Hematopoietic multipotent progenitor cell (in vitro differentiated cells): ENCODE measurements at regions not wholly inside any gene's neighbourhood (a gene's known extent, or its start where the extent isn't known, plus 50 kb on each side); places are given as distances from the start of the nearest gene placed in this dataset.
A peak's percentile ranks its signal among the peaks of the same experiment; 100 is the strongest.
"Not testable (repeated sequence)": the region's sequence is repeated elsewhere in the genome, so short reads cannot be mapped to it uniquely, and the experiment has no call there.

ENCODE experiments used
- DNase-seq, 3 donors: peaks; one replicate each; pipeline ENCODE4 v3.0.0-alpha.2; 2011 to 2015; ENCODE audit warnings: low read depth in 2 of 3, low spot score in 2 of 3

GRCh38 chr12:39699079-39699478 lies 79.5 kb upstream of the ABCD2 start:
- DNase-seq: not testable (repeated sequence)

DNA sequence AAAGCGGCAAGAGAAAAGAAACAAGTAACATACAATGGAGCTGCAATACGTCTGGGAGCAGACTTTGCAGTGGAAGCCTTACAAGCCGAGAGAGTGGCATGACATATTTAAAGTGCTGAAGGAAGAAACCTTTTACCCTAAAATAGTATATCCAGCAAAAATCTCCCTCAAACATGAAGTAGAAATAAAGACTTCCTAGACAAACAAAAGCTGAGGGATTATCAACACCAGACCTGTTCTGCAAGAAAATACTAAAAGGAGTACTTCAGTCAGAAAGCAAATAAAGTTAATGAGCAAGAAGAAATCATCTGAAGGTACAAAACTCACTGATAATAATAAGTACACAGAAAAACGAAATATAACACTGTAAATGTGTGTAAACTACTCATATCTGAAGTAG lies 77.5 kb upstream of the ABCD2 start:
- DNase-seq: no peak

DNA sequence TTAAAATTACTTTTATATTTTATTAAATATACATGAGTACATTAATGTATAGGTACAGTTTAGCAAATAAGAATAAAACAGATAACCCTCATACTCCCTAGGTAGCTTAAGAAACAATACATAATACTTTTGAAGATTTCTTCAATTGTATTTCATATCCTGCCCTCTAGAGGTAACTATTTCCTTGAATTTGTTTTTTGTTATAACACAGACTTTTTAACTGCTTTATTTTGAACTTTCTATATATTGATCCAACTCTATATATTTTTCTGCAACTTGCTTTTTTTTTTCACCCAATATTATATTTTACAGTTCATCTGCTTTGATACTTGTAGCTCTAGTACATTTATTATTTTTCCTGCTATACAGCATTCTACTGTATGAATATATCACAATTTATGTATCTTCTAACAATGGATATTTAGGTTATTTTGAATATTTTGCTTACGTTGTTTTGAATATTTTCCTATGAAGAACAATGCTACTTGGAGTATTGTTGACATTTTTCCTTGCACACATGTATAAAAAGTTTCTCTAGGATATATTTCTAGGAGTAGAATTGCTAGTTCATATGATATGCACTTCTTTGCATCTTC lies 72.8 kb upstream of the ABCD2 start:
- no peak for DNase-seq

DNA sequence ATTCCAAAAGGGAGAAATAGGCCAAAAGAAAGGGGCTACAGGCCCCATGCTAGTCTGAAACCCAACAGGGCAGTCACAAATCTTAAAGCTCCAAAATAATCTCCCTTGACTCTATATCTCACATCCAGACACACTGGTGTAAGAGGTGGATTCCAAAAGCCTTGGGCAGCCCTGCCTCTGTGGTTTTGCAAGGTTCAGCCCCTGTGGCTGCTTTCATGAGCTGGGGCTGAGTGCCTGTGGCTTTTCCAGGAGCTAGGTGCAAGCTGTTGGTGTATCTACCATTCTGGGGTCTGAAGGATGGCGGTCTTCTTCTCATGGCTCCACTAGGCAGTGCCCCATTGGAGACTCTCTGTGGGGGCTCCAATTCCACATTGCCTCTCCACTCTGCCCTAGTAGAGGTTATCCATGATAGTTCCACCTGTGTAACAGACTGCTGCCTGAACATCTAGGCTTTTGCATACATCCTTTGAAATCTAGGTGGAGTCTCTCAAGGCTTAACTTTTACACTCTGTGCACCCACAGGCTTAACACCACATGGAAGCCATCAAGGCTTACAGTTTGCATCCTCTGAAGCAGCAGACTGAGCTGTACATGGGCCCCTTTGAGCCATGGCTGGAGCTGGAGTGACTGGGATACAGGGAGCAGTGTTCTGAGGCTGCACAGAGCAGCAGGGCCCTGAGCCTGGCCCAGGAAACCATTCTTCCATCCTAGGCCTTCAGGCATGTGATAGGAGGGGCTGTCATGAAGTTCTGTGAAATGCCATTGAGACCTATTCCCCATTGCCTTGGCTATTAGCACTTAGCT lies 66.5 kb upstream of the ABCD2 start:
- DNase-seq: no peak

- DNase-seq: peak in 1 of 3 donors; percentile 27
Measured at GRCh38 chr12:39682689-39683477, 63.3 kb upstream of the ABCD2 start.

DNA sequence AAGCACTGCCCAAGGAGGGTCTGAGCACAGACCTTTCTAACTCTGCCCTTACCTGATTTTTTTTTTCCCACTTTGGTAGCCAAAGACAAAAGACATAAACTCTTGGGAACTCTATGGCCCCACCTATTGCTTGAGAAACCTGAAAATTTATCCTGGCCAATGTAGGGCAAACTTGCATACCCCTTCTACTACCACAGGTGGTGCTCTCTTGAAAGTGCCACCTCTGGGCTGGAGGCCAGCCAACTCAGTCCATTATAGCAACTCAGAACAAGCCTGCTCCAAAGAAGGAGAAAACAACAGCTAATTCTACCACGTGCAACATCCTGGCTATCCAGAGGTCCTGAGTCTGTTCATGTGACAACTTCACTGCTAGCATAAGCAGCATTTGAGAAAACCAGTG lies 55.7 kb upstream of the ABCD2 start:
- DNase-seq: no peak

DNA sequence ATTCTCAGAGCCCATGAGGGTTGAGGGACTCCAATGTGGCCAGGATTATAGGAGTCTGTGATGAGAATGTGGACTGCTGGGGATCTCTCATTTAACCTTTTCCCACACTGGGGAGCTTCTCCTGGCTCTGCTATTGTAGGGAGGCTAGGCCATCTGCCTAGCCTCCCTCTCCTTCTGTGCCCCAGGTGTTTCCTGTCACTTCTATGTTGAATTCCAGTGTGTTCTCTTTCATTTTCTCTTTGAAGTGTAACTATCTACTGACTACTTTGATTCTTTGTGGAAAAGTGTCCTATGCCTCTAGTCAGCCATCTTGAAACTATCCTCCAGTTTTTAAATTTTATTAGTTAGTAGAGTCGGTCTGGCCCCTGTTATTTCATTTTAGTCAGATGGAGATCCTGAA lies 53.4 kb upstream of the ABCD2 start:
- DNase-seq: no peak

DNA sequence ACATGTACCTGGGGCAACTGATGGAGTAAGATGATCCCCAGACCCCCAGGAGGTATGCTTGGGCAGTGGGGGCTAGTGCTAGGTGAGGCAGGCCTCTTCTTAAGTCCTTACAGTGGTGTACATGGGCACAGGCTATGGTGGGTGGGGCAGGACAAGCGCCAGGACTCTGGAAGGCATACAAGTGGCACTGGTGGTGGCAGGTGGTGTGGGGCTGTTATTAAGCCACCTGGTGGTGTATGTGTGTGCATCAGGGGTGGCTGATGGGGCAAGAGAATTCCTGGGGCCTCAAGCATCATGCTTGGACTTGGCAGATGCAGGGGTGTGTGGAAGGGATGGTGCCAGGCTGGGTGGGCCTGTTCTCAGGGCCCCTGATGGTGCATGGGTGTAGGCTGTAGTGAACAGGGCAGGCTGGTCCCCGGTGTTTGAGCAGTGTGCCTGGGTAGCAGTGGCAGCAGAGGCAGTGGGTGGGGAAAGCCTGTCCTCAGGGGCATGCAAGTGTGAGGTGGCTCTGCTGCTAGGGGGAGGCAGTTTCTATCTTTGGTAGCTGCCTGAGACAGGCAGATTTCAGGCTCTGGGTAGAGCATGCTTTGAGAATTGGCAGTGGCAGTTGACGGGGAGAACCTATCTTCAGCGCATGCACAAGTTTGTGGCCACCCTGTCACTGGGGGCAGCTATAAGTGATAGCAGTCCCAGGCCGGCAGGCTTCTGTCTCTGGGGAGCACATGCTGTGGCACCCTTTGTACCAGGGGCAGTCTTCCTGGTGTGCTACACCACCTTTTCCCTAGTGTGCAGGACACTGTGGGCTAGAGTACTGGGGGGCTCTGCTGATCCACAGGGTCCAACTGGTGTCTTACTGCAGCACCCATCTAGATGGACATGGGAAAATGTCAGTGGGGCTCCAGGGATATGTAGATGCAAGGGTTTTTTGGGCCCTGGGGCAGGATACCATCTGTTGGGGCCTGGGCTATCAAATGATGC lies 52.6 kb upstream of the ABCD2 start:
- DNase-seq: no peak

DNA sequence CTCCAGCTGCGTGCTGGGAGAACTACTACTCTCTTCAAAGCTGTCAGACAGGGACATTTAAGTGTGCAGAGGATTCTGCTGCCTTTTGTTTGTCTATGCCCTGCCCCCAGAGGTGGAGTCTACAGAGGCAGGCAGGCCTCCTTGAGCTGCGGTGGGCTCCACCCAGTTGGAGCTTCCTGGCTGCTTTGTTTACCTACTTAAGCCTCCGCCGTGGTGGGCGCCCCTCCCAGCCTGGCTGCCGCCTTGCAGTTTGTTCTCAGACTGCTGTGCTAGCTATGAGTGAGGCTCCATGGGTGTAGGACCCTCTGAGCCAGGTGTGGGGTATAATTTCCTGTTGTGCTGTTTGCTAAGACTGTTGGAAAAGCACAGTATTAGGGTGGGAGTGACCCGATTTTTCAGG lies 49.9 kb upstream of the ABCD2 start:
- DNase-seq: not testable (repeated sequence)
